ENCODE measurements at regions not wholly inside any gene's neighbourhood (a gene's known extent, or its start where the extent isn't known, plus 50 kb on each side); places are given as distances from the start of the nearest gene placed in this dataset.
"Not testable (repeated sequence)": the region's sequence is repeated elsewhere in the genome, so short reads cannot be mapped to it uniquely, and the experiment has no call there.

- no peak for DNase-seq
Measured at GRCh38 chr2:192645811-192646598, 451.3 kb upstream of the TMEFF2 start.

DNA sequence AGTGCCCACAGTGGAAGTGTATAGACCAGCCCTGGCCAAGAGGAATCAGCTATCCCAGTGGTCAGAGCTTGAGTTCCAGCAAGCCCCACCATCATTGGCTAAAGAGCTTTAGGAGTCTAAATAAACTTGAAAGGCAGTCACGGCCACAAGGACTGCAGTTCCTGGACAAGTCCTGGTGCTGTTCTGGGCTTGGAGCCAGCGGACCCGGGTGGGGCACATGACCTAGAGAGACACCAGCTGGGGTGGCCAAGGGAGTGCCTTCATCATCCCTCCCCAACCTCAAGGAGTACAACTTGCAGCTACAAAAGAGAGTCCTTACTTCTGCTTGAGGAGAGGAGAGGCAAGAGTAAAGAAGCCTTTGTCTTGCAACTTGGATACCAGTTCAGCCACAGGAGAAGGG, 439.8 kb upstream of the TMEFF2 start:
- no peak for DNase-seq

DNA sequence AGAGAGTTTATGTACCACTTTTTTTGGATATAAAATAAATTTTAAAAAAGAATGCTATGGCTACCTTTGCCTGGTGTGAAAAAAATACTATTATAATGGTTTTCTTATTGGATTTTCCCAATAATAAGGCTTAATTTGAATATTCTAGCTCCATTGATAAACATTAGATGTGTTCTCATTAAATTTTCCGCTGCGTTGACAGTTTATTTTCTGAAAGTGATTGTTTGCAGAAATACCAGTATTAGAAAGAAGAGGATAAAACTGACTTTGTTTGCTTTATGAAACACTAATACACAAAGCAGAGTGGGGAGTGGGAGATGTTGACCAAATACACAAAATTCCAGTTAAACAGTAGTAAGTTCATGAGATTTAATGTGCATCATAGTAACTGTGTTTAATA, 433.3 kb upstream of the TMEFF2 start:
- DNase-seq: no peak

DNA sequence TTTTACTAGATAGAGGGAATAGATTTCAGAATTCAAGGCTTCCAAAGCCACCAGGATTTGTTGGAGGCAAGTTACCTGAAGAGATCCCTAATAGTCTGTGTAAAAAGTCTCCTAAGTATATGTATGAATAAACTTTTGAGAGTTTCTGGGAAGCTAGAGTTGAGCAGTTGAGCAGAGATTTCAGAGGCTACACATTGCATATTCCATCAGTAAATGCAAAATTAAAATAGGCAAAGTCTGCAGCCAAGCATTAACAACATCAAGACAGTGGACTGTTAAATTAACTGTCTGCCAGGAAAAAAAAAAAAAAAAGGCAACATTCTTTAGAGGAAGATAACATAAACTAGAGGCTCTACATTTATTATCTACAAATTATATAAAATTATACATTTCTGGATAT, 420.4 kb upstream of the TMEFF2 start:
- DNase-seq: no peak

- no peak for DNase-seq
Measured at GRCh38 chr2:192604295-192604694, 409.6 kb upstream of the TMEFF2 start.

GRCh38 chr2:192598649-192599048, 403.9 kb upstream of the TMEFF2 start:
- DNase-seq: not testable (repeated sequence)

DNA sequence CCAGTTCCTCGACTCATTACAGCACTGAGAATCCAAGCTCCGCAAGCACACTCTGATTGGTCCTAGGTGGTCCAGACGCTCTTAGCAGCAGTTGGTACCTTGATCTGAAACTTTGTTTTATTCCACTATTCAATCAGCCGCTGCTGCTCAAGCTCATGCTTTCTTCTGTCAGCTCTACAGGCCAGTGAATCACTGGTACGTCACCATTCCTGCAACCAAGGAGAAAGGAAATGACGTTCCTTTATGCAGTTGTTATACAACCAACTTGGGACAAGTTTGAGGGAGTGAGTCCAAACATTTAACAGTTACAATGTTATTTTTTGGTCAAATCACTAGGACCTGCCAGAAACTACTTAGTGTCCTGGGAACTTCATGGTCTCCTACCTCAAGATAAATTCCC, 398.8 kb upstream of the TMEFF2 start:
- DNase-seq: no peak

DNA sequence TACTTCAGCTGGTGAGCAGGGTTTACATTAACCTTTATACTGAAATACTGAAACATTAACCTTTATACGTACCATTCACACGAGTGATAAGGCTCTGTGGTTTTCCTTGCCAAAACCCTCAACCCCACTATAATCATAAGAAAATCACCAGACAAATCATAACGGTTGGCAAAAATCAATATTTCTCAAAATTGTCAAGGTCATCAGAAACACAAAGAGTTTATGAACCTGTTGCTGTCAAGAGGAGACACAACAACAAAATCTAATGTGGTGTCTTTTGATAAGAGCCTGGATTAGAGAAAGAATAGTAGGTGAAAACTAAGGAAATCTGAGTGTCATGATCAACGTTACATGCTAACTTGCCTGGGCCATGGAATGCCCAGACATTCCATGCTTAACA, 396.9 kb upstream of the TMEFF2 start:
- no peak for DNase-seq

DNA sequence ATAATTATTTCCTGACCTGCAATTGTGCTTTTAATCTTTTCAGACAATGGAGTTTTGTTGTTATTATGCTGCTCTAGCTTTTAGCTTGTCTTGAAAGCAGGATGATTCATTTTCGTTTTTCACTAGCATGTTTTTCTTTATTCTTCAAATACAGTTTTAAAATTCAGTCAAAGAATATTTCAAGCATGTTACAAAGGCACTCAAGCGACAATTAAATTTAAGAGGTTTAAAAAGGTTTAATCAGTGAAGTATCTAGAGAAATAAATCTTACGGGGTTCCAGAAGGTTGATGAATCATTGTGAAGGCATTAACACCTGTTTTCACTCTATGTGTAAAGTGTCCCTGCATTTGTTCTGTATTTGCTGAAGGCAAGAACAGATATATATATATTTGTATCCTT, 390.7 kb upstream of the TMEFF2 start:
- DNase-seq: no peak

DNA sequence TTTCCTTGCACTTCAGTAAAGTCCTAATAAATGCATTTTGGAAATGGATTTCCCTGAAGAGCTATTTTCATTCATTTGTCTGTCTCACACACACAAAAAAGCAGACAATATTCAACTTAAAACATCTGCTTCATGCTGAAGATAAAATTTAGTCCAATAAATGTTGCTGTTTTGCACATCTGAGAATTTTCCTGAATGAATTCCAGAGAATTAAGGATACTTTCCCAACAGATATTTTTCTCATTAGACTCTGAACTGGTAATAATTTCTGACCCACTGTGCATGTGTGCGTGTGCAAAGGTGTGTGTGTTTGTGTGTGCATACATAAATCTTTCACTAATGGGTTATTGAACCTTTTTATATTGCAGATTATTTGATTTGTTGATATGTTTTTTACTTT, 390.2 kb upstream of the TMEFF2 start:
- no peak for DNase-seq

GRCh38 chr2:192579965-192580700, 385.4 kb upstream of the TMEFF2 start:
- no peak for DNase-seq

GRCh38 chr2:192578780-192579179, 384.0 kb upstream of the TMEFF2 start:
- DNase-seq: no peak

DNA sequence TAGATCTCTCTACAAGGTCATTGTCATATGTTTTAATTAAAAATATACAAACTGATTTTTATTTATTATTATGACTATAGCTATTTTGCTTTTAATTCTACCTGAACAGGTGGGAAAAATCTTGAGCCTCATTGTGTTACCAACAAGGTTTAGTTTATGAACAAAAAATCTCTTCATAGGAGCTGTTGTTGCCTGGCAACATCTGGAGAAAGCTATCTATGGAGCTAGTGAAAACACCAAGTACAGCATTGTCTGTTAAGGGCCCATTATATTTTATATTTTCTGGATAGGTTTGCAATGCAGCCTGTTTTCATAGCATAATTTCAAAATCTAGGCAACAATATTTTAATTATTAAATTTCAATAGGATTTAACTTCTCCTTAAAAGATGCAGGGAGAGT, 383.0 kb upstream of the TMEFF2 start:
- no peak for DNase-seq

GRCh38 chr2:192574552-192574951, 379.8 kb upstream of the TMEFF2 start:
- DNase-seq: no peak

DNA sequence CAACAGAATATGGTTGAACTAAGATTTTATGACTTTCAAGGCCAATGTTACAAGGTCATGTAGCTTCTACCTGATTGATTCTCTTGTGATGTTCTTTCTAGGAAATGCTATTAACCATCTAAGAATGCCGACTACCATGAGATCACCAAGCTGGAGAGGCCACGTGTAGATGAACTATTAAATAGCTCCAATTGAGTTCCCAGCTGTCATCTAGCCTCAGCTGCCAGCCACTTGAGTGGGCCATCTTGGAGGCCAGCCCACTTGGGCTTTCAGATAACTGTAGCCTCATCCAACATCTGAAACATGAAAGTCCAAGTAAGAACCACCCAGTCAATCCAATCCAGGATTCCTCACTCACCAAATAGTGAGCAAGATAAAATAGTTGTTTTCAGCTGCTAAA, 376.9 kb upstream of the TMEFF2 start:
- DNase-seq: no peak

GRCh38 chr2:192570788-192571187, 376.1 kb upstream of the TMEFF2 start:
- DNase-seq: no peak

DNA sequence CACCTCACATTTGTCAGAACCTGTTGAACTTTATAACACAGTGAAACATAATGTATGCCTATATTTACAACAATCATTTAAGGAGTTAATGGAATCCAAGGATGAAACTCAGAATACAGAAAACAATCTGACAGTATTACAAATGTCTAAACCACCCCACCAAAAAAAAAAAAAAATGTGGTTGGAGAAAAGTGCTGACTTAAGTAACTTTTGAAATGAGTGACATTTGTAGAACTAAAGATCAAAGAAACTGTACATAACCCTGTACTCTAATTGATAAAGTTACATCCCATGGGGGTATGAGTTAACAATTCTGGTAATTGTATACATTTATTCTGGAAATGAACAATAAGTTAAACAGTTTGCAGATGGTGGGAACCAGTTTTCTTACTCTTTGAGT, 372.1 kb upstream of the TMEFF2 start:
- no peak for DNase-seq

DNA sequence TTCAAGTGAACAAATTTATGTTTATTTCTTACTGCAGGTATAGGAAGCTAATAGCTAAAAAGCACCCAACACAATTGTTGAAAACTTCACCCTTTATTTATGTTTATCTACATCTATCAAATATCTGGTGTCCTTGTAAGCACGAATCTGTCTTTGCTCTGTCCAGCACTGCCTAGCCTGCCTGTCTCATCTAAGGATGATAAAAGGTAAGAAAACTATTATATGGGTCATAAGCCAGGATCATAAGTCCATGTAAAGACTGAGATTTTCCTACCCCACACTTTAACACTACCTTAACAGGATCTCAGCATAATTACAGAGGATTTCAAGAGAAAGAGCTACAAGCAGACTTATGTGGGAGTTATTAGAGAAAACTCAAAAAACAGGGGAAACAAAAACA, 365.6 kb upstream of the TMEFF2 start:
- DNase-seq: no peak

DNA sequence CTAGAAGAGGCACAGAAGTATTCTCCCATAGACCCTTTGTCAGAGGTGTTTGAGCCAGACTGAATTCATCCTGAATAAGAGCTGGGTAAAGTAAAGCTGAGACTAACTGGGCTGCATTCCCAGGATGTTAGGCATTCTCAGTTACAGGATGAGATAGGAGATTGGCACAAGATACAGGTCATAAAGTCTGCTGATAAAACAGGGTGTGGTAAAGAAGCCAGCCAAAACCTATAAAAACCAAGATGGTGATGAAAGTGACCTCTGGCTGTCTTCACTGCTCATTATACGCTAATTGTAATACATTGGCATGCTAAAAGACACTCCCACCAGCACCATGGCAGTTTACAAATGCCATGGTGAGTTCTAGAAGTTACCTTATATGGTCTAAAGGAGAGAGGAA, 364.9 kb upstream of the TMEFF2 start:
- DNase-seq: no peak

GRCh38 chr2:192558637-192559036, 363.9 kb upstream of the TMEFF2 start:
- no peak for DNase-seq

GRCh38 chr2:192555740-192556139, 361.0 kb upstream of the TMEFF2 start:
- no peak for DNase-seq

DNA sequence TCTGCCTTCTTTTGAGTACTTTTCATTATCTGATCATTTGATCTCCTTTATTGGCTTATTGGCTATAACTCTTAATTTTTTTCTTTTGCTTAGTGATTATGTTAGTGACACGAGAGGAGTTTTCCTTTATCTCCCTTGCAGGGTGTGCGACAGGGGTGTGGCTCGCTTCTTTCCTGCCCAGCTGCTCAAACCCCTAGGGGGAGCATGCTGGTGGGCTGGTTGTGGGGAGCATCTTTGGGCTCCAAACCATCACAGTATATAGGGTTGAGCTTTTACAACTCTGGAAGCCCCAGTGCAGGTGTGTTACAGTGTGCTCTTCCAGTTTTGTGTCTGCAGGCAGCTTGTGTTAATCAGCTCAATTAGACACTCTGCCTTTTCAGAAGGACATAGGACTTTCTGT, 357.0 kb upstream of the TMEFF2 start:
- DNase-seq: no peak

DNA sequence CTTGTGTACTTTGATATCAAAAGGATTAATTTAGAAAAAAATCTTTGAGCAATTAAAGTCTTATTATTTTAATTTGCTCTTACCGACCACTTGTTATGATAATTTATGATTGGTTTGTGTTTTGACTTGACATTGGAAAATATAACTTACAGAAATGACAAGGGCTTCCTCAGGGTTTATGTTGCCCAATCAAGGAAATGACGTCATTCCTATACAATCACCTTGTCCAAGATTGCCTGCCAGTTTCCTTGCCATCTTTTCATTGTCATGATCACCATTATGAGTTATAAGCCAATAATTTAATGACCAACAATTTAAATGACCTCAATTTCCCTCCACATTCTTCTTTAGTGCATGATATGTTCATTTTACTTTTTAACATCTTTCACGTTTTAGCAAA, 351.8 kb upstream of the TMEFF2 start:
- no peak for DNase-seq

DNA sequence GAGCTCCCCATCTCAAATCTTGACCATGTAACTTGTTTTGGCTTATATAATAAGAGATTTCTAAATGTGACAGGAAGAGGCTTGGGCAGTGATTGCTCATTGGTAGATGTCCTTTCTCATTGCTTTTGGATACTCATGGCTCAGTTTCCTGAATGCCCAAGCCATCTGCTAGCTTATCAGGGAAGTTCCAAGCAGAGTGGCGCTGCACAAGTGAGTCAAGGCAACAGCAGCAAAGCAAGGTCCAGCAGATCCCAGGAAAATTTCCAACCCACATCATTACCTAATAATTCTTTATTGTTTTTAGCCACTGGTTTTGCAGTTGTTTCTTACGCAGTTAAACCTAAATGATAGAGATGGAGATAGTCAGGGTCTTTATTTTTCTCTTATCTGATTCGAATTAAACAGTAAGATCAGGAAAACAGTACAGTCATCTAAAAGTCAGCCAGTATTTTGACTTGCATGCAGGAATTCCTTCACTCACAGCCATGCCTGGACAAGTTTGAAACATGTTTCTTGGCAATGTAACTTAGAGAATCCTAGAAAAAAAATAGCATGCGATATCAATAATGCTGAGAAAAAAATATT, 349.7 kb upstream of the TMEFF2 start:
- no peak for DNase-seq
